ENCODE measurements at regions not wholly inside any gene's neighbourhood (a gene's known extent, or its start where the extent isn't known, plus 50 kb on each side); places are given as distances from the start of the nearest gene placed in this dataset.
"Not testable (repeated sequence)": the region's sequence is repeated elsewhere in the genome, so short reads cannot be mapped to it uniquely, and the experiment has no call there.

GRCh38 chr1:234897754-234898454 is 230.7 kb downstream of the TOMM20 start:
- peak; percentile 81 for DNase-seq

GRCh38 chr1:234897390-234897749 is 231.3 kb downstream of the TOMM20 start:
- DNase-seq = no peak

GRCh38 chr1:234896477-234897389 is 231.9 kb downstream of the TOMM20 start:
- DNase-seq = no peak

- DNase-seq = peak; percentile 81
Measured at GRCh38 chr1:234893725-234894630, 234.7 kb downstream of the TOMM20 start.

GRCh38 chr1:234893359-234893724 is 235.3 kb downstream of the TOMM20 start:
- no peak for DNase-seq

- DNase-seq = no peak
Measured at GRCh38 chr1:234892642-234893041, 236.0 kb downstream of the TOMM20 start.

GRCh38 chr1:234891427-234891826 is 237.2 kb downstream of the TOMM20 start:
- DNase-seq = peak; percentile 47

GRCh38 chr1:234889643-234890042 is 239.0 kb downstream of the TOMM20 start:
- no peak for DNase-seq

GRCh38 chr1:234888247-234888646 is 240.4 kb downstream of the TOMM20 start:
- DNase-seq = not testable (repeated sequence)

GRCh38 chr1:234887016-234887900 is 241.4 kb downstream of the TOMM20 start:
- DNase-seq = no peak

GRCh38 chr1:234886081-234886984 is 242.3 kb downstream of the TOMM20 start:
- DNase-seq = no peak

GRCh38 chr1:234885601-234886000 is 243.0 kb downstream of the TOMM20 start:
- DNase-seq = no peak

GRCh38 chr1:234884701-234885100 is 243.9 kb downstream of the TOMM20 start:
- no peak for DNase-seq

GRCh38 chr1:234884006-234884405 is 244.6 kb downstream of the TOMM20 start:
- no peak for DNase-seq

- no peak for DNase-seq
Measured at GRCh38 chr1:234882898-234883297, 245.7 kb downstream of the TOMM20 start.

GRCh38 chr1:234881893-234882771 is 246.5 kb downstream of the TOMM20 start:
- DNase-seq = no peak

- peak; percentile 95 for DNase-seq
Measured at GRCh38 chr1:234879147-234880080, 249.2 kb downstream of the TOMM20 start.

- no peak for DNase-seq
Measured at GRCh38 chr1:234878288-234878687, 250.3 kb downstream of the TOMM20 start.

- no peak for DNase-seq
Measured at GRCh38 chr1:234877761-234878160, 250.9 kb downstream of the TOMM20 start.

Measured in NCI-H510A treated with DMSO at 0.1 percent for 48 hours (cell line).